ENCODE measurements at regions not wholly inside any gene's neighbourhood (a gene's known extent, or its start where the extent isn't known, plus 50 kb on each side); places are given as distances from the start of the nearest gene placed in this dataset.

- TF ChIP-seq RREB1 (CRISPR knock-in tag; IDR thresholded peaks at IDR 0.05) (no peak), TAF7 (tag; IDR thresholded peaks at IDR 0.05) (no peak), ZNF280B (CRISPR knock-in tag; IDR thresholded peaks at IDR 0.05) (no peak)
Measured at GRCh38 chr12:77274926-77275325, 209.6 kb upstream of the E2F7 start (continued).

GRCh38 chr12:77273898-77274297 lies 208.5 kb upstream of the E2F7 start:
- DNase-seq (ENCODE audit: extremely low read depth in 1 of 4, low spot score in 3 of 4) (no peak), FAIRE-seq (no peak), ATAC-seq (no peak)
- Histone ChIP-seq H3K4me3 (no peak overlapping the region), H3K9ac (ENCODE audit: insufficient read depth in 1 of 2, low read depth in 2 of 2, low read length in 2 of 2) (no peak overlapping the region), H3K4me1 (replicated peaks in 1 of 2; ENCODE audit: control insufficient read depth in 2 of 2, insufficient read depth in 2 of 2, low read length in 2 of 2) (no peaks in the 10 kb centered on the region), H2AFZ (ENCODE audit: low read depth, low read length) (no peak overlapping the region), H3K27me3 (ENCODE audit: control insufficient read depth in 2 of 2, insufficient read depth in 2 of 2, low read length in 2 of 2) (no peaks in the 10 kb centered on the region), H3K4me2 (ENCODE audit: insufficient read depth, low read length) (no peak overlapping the region), H3K79me2 (ENCODE audit: control insufficient read depth, insufficient read depth, low read length) (no peaks in the 10 kb centered on the region), H3K36me3 (ENCODE audit: control insufficient read depth, insufficient read depth, low read length) (no peaks in the 10 kb centered on the region), H3K9me3 (replicated peaks; ENCODE audit: control insufficient read depth, insufficient read depth, low read depth, low read length) (no peaks in the 10 kb centered on the region), H4K20me1 (replicated peaks; ENCODE audit: control insufficient read depth, insufficient read depth, low read length) (no peaks in the 10 kb centered on the region), H3K27ac (ENCODE audit: extremely low read depth, low read depth, low read length) (no peak overlapping the region), H3K9me1 (ENCODE audit: control insufficient read depth, insufficient read depth, low read length) (no peaks in the 10 kb centered on the region)
- ChIA-PET CTCF (ENCODE audit: low intra/inter-chr PET ratio) (no interaction called here), POLR2A (no interaction called here)
- TF ChIP-seq NONO (IDR thresholded peaks at IDR 0.05; ENCODE audit: low read depth in 2 of 2, low read length in 1 of 2) (no peak), COPS2 (conservative IDR thresholded peaks at IDR 0.05) (no peak), ELF2 (CRISPR knock-in tag; IDR thresholded peaks at IDR 0.05) (no peak)
- BruUV-seq (replicated peaks) = no TSS peak
- 0% methylated on average over 1 of the region's 1 CpG for WGBS (ENCODE audit: insufficient coverage, low coverage, missing lambda C conversion rate)
- in situ Hi-C loops (cut with MboI) = no loop called here
- intact Hi-C loops (cut with micrococcal nuclease) = no loop called here
